CD8-positive, alpha-beta memory T cell (primary cell): ENCODE measurements at regions not wholly inside any gene's neighbourhood (a gene's known extent, or its start where the extent isn't known, plus 50 kb on each side); places are given as distances from the start of the nearest gene placed in this dataset.

ENCODE experiments used
- CTCF ChIA-PET: fragments of 350-600 bp; sonication (Branson Sonifier 250); formaldehyde crosslinking; loops from one replicate; lab custom pipeline; 2021; ENCODE audit warnings: antibody characterized with exemption; lab: Charles Lee
- POLR2A ChIA-PET: fragments of 350-600 bp; sonication (Branson Sonifier 250); formaldehyde crosslinking; loops from one replicate; lab custom pipeline; 2021; ENCODE audit warnings: antibody characterized with exemption; lab: Charles Lee
- DNase-seq, 5 donors: peaks; one replicate each; pipeline versions ENCODE4 v3.0.0 to v3.0.0-alpha.2; 2020 to 2022; ENCODE audit warnings: mixed read lengths in 1 of 5
- H3K27ac ChIP-seq: one replicate; pipeline ENCODE4 v1.7.0; 2013; ENCODE audit warnings: low read depth, mild to moderate bottlenecking, low read length, moderate library complexity
- H3K27me3 ChIP-seq: 2 replicates; pipeline ENCODE4 v1.7.0; 2013; ENCODE audit warnings: low read length, mild to moderate bottlenecking; ENCODE audit not compliant: insufficient read depth, poor library complexity, severe bottlenecking
- H3K36me3 ChIP-seq: 2 replicates; pipeline ENCODE4 v1.7.0; 2013; ENCODE audit warnings: mild to moderate bottlenecking, low read length, moderate library complexity; ENCODE audit not compliant: insufficient read depth
- H3K4me1 ChIP-seq: 2 replicates; pipeline ENCODE4 v1.7.0; 2013; ENCODE audit warnings: mild to moderate bottlenecking, low read length, moderate library complexity; ENCODE audit not compliant: insufficient read depth
- H3K4me3 ChIP-seq: 2 replicates; pipeline ENCODE4 v1.7.0; 2013; ENCODE audit warnings: mild to moderate bottlenecking, low read length
- H3K9me3 ChIP-seq: 2 replicates; pipeline ENCODE4 v1.7.0; 2013; ENCODE audit warnings: mild to moderate bottlenecking, low read length
- H3K27ac Mint-ChIP-seq, 8 donors: one replicate each; pipeline ENCODE4 v1.8.0; 2020 to 2021; ENCODE audit warnings: mixed read lengths in 8 of 8, mild to moderate bottlenecking in 6 of 8, inconsistent platforms in 3 of 8, moderate library complexity in 3 of 8
- H3K27me3 Mint-ChIP-seq, 2 donors: one replicate each; pipeline ENCODE4 v1.8.0; 2020 to 2021; ENCODE audit warnings: mixed read lengths in 2 of 2, mild to moderate bottlenecking in 1 of 2, moderate library complexity in 1 of 2
- H3K36me3 Mint-ChIP-seq, 3 donors: one replicate each; pipeline ENCODE4 v1.8.0; 2020 to 2021; ENCODE audit warnings: mixed read lengths in 3 of 3, inconsistent platforms in 1 of 3, mild to moderate bottlenecking in 1 of 3
- H3K4me1 Mint-ChIP-seq, 3 donors: one replicate each; pipeline ENCODE4 v1.8.0; 2020 to 2021; ENCODE audit warnings: mixed read lengths in 3 of 3, inconsistent platforms in 1 of 3, mild to moderate bottlenecking in 1 of 3
- H3K4me3 Mint-ChIP-seq, 7 donors: one replicate each; pipeline ENCODE4 v1.8.0; 2020 to 2021; ENCODE audit warnings: mixed read lengths in 7 of 7, mild to moderate bottlenecking in 6 of 7, moderate library complexity in 4 of 7, inconsistent platforms in 2 of 7
- H3K9me3 Mint-ChIP-seq, 5 donors: one replicate each; pipeline ENCODE4 v1.8.0; 2020 to 2022; ENCODE audit warnings: mixed read lengths in 5 of 5, mild to moderate bottlenecking in 3 of 5, moderate library complexity in 2 of 5, inconsistent platforms in 1 of 5

- Histone ChIP-seq H3K9me3 (no peaks in the 10 kb centered on the region), H3K36me3 (no peaks in the 10 kb centered on the region), H3K4me1 (peaks cover 47% of the 10 kb centered on the region), H3K27ac (no peak overlapping the region), H3K4me3 (no peak overlapping the region), H3K27me3 (no peaks in the 10 kb centered on the region)
- H3K4me3 Mint-ChIP-seq, result peak overlapping the region in 2 of 7 donors; percentile 15 to 17
- H3K36me3 Mint-ChIP-seq, result peaks cover 0 to 1% (median 0%) of the 10 kb centered on the region in 3 donors
- H3K9me3 Mint-ChIP-seq, result peaks cover 0 to 4% (median 0%) of the 10 kb centered on the region in 5 donors
- ChIA-PET CTCF (no interaction called here), POLR2A (no interaction called here)
- peak overlapping the region in 6 of 8 donors; percentile 37 to 96 (median 81) for H3K27ac Mint-ChIP-seq
- H3K4me1 Mint-ChIP-seq, result peaks cover 31 to 51% (median 45%) of the 10 kb centered on the region in 3 donors
- H3K27me3 Mint-ChIP-seq, result peaks cover 0 to 19% of the 10 kb centered on the region in 2 donors
- peak in 1 of 5 donors; percentile 15 for DNase-seq
Measured at GRCh38 chrX:39311646-39312045, 510.4 kb downstream of the MID1IP1 start.

- no peak for DNase-seq
- H3K27ac ChIP-seq, result no peak overlapping the region
- Mint-ChIP-seq H3K27ac (no peak overlapping the region), H3K4me3 (no peak overlapping the region), H3K4me1 (peaks cover 28 to 41% (median 41%) of the 10 kb centered on the region in 3 donors), H3K36me3 (peaks cover 0 to 1% (median 0%) of the 10 kb centered on the region in 3 donors), H3K27me3 (peaks cover 0 to 16% of the 10 kb centered on the region in 2 donors), H3K9me3 (peaks cover 0 to 4% (median 0%) of the 10 kb centered on the region in 5 donors)
- no peak overlapping the region for H3K4me3 ChIP-seq
- POLR2A ChIA-PET, result no interaction called here
- H3K9me3 ChIP-seq, result no peaks in the 10 kb centered on the region
- H3K36me3 ChIP-seq, result no peaks in the 10 kb centered on the region
- H3K4me1 ChIP-seq, result peaks cover 46% of the 10 kb centered on the region
- CTCF ChIA-PET, result no interaction called here
- H3K27me3 ChIP-seq, result no peaks in the 10 kb centered on the region
Measured at GRCh38 chrX:39313146-39313545, 511.9 kb downstream of the MID1IP1 start.

DNA sequence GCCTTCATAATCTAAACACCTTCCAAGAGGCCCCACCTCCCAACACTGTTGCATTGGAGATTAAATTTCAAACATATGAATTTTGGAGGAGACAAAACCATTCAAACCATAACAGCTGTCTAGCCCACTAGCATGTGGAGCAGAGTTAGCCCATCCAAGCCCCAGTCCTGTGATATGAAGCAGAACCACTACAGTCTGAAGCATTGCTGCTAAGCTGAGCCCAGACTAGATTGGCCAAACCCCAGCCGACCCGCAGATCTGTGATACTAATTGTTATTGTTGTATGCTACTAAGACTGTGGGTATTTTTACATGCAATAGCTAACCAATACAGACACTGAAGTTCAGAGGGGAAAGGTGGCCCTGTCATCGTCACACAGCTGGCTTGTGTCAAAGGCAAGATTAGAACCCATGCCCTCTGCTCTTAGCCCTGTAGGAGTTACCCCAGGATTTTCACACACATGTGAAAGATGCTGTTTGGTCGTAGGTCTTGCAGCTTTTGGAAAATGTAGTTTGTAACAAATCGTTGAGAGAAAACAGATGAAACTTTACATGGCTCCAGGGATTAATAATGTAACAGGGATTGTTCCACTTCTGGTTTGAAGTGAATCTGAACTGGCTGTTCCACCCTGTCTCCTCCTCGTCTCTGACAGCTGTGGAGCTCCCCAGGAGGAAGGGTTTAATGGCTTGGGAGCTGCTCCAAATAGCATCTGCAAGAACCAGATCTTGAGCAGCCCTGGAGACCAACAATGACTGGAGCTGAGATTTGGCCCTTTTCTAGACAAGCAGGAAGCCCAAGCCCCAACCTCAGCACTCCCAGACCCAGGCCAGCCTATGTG is 517.5 kb downstream of the MID1IP1 start:
- no peaks in the 10 kb centered on the region for H3K36me3 Mint-ChIP-seq
- H3K27ac ChIP-seq, result no peak overlapping the region
- H3K27me3 ChIP-seq, result no peaks in the 10 kb centered on the region
- CTCF ChIA-PET, result no interaction called here
- H3K4me3 ChIP-seq, result no peak overlapping the region
- no peak for DNase-seq
- H3K4me3 Mint-ChIP-seq, result no peak overlapping the region
- H3K27me3 Mint-ChIP-seq, result peaks cover 0 to 10% of the 10 kb centered on the region in 2 donors
- H3K4me1 ChIP-seq, result peaks cover 7% of the 10 kb centered on the region
- no peaks in the 10 kb centered on the region for H3K36me3 ChIP-seq
- no peak overlapping the region for H3K27ac Mint-ChIP-seq
- POLR2A ChIA-PET, result no interaction called here
- H3K4me1 Mint-ChIP-seq, result peaks cover 0 to 7% (median 0%) of the 10 kb centered on the region in 3 donors
- H3K9me3 Mint-ChIP-seq, result peaks cover 0 to 4% (median 0%) of the 10 kb centered on the region in 5 donors
- no peaks in the 10 kb centered on the region for H3K9me3 ChIP-seq

DNA sequence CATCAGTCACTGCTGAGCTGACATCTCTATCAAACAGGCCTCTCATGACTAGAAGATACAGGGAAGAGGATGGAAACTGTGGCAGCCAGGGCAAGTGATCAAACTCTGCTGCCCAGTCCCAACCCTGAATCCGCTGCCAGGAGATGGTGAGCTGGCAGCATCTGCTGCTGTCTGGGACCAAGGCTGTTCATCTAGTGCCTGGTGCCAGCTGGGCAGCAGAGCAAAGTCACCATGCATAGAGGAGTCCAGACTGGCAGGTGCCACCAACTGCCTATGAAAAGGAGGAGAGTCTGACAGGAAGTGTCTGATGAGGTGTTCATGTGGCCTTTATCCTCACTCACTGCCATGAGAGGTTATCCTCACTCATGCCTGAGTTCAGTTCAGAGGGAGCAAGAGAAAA is 518.9 kb downstream of the MID1IP1 start:
- H3K4me1 Mint-ChIP-seq, result peaks cover 0 to 7% (median 0%) of the 10 kb centered on the region in 3 donors
- Histone ChIP-seq H3K4me1 (peaks cover 7% of the 10 kb centered on the region), H3K27me3 (no peaks in the 10 kb centered on the region), H3K36me3 (no peaks in the 10 kb centered on the region), H3K9me3 (no peaks in the 10 kb centered on the region), H3K4me3 (no peak overlapping the region), H3K27ac (no peak overlapping the region)
- no peaks in the 10 kb centered on the region for H3K36me3 Mint-ChIP-seq
- H3K27me3 Mint-ChIP-seq, result peaks cover 0 to 7% of the 10 kb centered on the region in 2 donors
- no peak for DNase-seq
- no peak overlapping the region for H3K4me3 Mint-ChIP-seq
- CTCF ChIA-PET, result no interaction called here
- POLR2A ChIA-PET, result no interaction called here
- H3K27ac Mint-ChIP-seq, result no peak overlapping the region
- H3K9me3 Mint-ChIP-seq, result peaks cover 0 to 4% (median 0%) of the 10 kb centered on the region in 5 donors

- ChIA-PET CTCF (no interaction called here), POLR2A (no interaction called here)
- no peak overlapping the region for H3K27ac ChIP-seq
- Mint-ChIP-seq H3K4me1 (peaks cover 2 to 16% (median 4%) of the 10 kb centered on the region in 3 donors), H3K4me3 (no peak overlapping the region), H3K9me3 (no peaks in the 10 kb centered on the region), H3K27me3 (peaks cover 0 to 7% of the 10 kb centered on the region in 2 donors), H3K27ac (no peak overlapping the region), H3K36me3 (no peaks in the 10 kb centered on the region)
- no peak overlapping the region for H3K4me3 ChIP-seq
- DNase-seq, result no peak
- H3K9me3 ChIP-seq, result no peaks in the 10 kb centered on the region
- no peaks in the 10 kb centered on the region for H3K36me3 ChIP-seq
- no peaks in the 10 kb centered on the region for H3K27me3 ChIP-seq
- peaks cover 7% of the 10 kb centered on the region for H3K4me1 ChIP-seq
Measured at GRCh38 chrX:39322496-39322895, 521.2 kb downstream of the MID1IP1 start.

DNA sequence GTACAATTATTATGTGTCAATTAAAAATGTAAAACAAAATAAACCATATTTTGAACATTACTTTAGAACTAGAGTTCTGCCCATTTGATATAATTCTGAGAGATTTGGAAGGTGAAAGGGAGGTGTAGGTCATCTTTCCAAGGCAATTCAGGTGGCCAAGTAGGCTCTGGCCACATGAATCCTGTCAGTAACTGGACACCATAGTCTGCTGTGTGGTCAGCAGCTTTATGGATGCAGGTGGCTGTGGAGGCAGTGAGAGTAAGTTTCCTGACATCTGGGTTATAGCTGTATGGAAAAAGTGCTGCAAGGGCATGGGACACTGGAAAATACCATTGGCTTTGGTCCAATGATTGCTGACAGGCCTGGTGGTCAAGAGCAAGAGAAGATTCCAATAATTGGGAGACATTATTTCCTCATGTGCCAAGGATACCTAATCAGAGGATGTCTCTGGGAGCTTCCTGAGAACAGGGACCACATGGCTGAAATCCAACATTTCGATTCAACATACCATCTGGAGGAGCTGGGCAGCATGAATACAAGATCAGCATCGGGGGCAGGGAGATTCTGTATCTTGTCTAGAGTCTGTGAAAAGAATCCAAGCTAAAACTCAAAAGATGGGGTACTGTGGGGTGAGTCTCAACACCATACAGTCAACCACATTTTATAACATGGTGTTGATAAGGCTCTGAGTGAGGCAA is 523.1 kb downstream of the MID1IP1 start:
- no peak overlapping the region for H3K4me3 ChIP-seq
- POLR2A ChIA-PET, result no interaction called here
- Mint-ChIP-seq H3K4me1 (peaks cover 3 to 18% (median 10%) of the 10 kb centered on the region in 3 donors), H3K36me3 (no peaks in the 10 kb centered on the region), H3K4me3 (no peak overlapping the region), H3K27me3 (peaks cover 0 to 7% of the 10 kb centered on the region in 2 donors), H3K27ac (no peak overlapping the region), H3K9me3 (no peaks in the 10 kb centered on the region)
- no peaks in the 10 kb centered on the region for H3K9me3 ChIP-seq
- CTCF ChIA-PET, result no interaction called here
- peaks cover 7% of the 10 kb centered on the region for H3K4me1 ChIP-seq
- no peaks in the 10 kb centered on the region for H3K27me3 ChIP-seq
- no peak for DNase-seq
- no peak overlapping the region for H3K27ac ChIP-seq
- H3K36me3 ChIP-seq, result no peaks in the 10 kb centered on the region

DNA sequence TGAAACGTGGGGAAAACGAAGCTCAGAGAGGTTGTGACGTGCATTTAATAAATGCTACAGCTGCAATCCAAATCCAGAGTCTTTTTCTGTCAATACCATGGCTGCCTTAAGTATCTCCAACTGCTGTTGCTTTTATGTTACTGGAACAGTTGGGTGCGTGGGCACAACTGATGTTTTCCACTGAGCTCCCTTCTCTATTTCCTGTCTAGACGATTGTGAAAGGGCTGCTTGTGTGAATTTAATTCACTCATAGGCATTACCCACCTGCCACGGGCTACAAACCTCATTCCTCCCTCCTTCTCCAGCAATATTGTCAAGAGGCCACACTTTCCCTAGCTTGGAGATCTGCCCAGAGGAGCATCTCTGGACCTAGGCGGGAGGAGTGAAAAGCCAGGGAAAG is 526.0 kb downstream of the MID1IP1 start:
- H3K27me3 Mint-ChIP-seq, result peaks cover 0 to 8% of the 10 kb centered on the region in 2 donors
- ChIA-PET POLR2A (no interaction called here), CTCF (no interaction called here)
- no peaks in the 10 kb centered on the region for H3K36me3 ChIP-seq
- no peaks in the 10 kb centered on the region for H3K27me3 ChIP-seq
- no peak overlapping the region for H3K27ac Mint-ChIP-seq
- no peak overlapping the region for H3K4me3 ChIP-seq
- H3K4me1 Mint-ChIP-seq, result peaks cover 12 to 32% (median 23%) of the 10 kb centered on the region in 3 donors
- no peaks in the 10 kb centered on the region for H3K9me3 Mint-ChIP-seq
- H3K36me3 Mint-ChIP-seq, result no peaks in the 10 kb centered on the region
- no peak overlapping the region for H3K27ac ChIP-seq
- no peaks in the 10 kb centered on the region for H3K9me3 ChIP-seq
- H3K4me3 Mint-ChIP-seq, result peak overlapping the region in 2 of 7 donors; percentile 8 to 23
- no peaks in the 10 kb centered on the region for H3K4me1 ChIP-seq
- no peak for DNase-seq

DNA sequence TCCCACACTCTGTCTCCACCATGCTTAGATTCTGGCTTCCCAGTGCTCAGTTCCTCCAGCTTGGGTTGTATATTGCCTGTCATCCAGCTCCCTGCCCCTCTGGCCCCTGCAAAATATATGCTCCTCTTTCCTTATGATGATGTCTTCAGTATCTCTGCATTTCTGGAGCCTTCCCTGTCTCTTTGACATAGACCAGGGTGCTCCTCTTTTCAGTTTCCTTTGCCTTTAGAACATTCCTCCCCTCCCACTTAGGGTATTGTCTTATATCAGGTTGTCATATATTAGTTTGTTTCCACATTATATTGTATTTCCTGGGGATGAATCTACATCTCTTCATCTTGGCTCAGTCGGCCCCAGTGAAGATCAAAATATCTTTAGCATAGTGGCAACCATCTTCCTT is 526.4 kb downstream of the MID1IP1 start:
- H3K4me1 Mint-ChIP-seq, result peaks cover 12 to 36% (median 23%) of the 10 kb centered on the region in 3 donors
- Histone ChIP-seq H3K9me3 (no peaks in the 10 kb centered on the region), H3K27ac (no peak overlapping the region), H3K36me3 (no peaks in the 10 kb centered on the region), H3K4me3 (no peak overlapping the region), H3K4me1 (no peaks in the 10 kb centered on the region), H3K27me3 (no peaks in the 10 kb centered on the region)
- peaks cover 0 to 8% of the 10 kb centered on the region in 2 donors for H3K27me3 Mint-ChIP-seq
- ChIA-PET POLR2A (interaction anchor here (1.0 kb wide), 1 partner anchor 89 kb away, joined by 3 read pairs; no protein-coding TSS in a partner anchor), CTCF (no interaction called here)
- H3K4me3 Mint-ChIP-seq, result no peak overlapping the region
- H3K36me3 Mint-ChIP-seq, result no peaks in the 10 kb centered on the region
- H3K27ac Mint-ChIP-seq, result no peak overlapping the region
- no peaks in the 10 kb centered on the region for H3K9me3 Mint-ChIP-seq
- no peak for DNase-seq
